HG03354 (cell line): ENCODE measurements at regions not wholly inside any gene's neighbourhood (a gene's known extent, or its start where the extent isn't known, plus 50 kb on each side); places are given as distances from the start of the nearest gene placed in this dataset.
A peak's percentile ranks its signal among the peaks of the same experiment; 100 is the strongest.
"Not testable (repeated sequence)": the region's sequence is repeated elsewhere in the genome, so short reads cannot be mapped to it uniquely, and the experiment has no call there.

ENCODE experiments used
- ATAC-seq: cut with Tn5 transposase; IDR thresholded peaks from one replicate; pipeline ENCODE4 v1.9.1; 2021; ENCODE audit warnings: mild to moderate bottlenecking; ENCODE audit not compliant: unreplicated experiment, poor library complexity, severe bottlenecking

- no peak for ATAC-seq
These were observed 196.2 kb downstream of the RBM46 start for GRCh38 chr4:154977228-154977627.

GRCh38 chr4:154982187-154983047, 201.3 kb downstream of the RBM46 start:
- peak; percentile 74 for ATAC-seq

- ATAC-seq: no peak
These were observed 202.6 kb downstream of the RBM46 start for GRCh38 chr4:154983714-154984113.

GRCh38 chr4:154984148-154984547, 203.1 kb downstream of the RBM46 start:
- ATAC-seq: peak; percentile 90

GRCh38 chr4:154984616-154985015, 203.5 kb downstream of the RBM46 start:
- ATAC-seq: no peak

GRCh38 chr4:154985673-154986072, 204.6 kb downstream of the RBM46 start:
- no peak for ATAC-seq

- ATAC-seq: no peak
These were observed 207.4 kb downstream of the RBM46 start for GRCh38 chr4:154988511-154988910.

- no peak for ATAC-seq
These were observed 208.4 kb downstream of the RBM46 start for GRCh38 chr4:154989511-154989910.

- ATAC-seq: not testable (repeated sequence)
These were observed 210.6 kb upstream of the NPY2R start for GRCh38 chr4:154997866-154998265.

- no peak for ATAC-seq
These were observed 210.2 kb upstream of the NPY2R start for GRCh38 chr4:154998284-154998683.

- ATAC-seq: no peak
These were observed 209.7 kb upstream of the NPY2R start for GRCh38 chr4:154998773-154999172.

GRCh38 chr4:154999950-155000578, 208.4 kb upstream of the NPY2R start:
- no peak for ATAC-seq

GRCh38 chr4:155001251-155001650, 207.2 kb upstream of the NPY2R start:
- no peak for ATAC-seq

GRCh38 chr4:155005395-155006090, 202.9 kb upstream of the NPY2R start:
- no peak for ATAC-seq

- ATAC-seq: no peak
These were observed 200.7 kb upstream of the NPY2R start for GRCh38 chr4:155007660-155008176.

- no peak for ATAC-seq
These were observed 200.0 kb upstream of the NPY2R start for GRCh38 chr4:155008389-155008788.

GRCh38 chr4:155009288-155009687, 199.1 kb upstream of the NPY2R start:
- ATAC-seq: no peak

- ATAC-seq: no peak
These were observed 198.1 kb upstream of the NPY2R start for GRCh38 chr4:155010376-155010775.

- no peak for ATAC-seq
These were observed 197.2 kb upstream of the NPY2R start for GRCh38 chr4:155011163-155011780.

GRCh38 chr4:155012469-155012868, 196.0 kb upstream of the NPY2R start:
- ATAC-seq: no peak
